ENCODE measurements at regions not wholly inside any gene's neighbourhood (a gene's known extent, or its start where the extent isn't known, plus 50 kb on each side); places are given as distances from the start of the nearest gene placed in this dataset.

DNA sequence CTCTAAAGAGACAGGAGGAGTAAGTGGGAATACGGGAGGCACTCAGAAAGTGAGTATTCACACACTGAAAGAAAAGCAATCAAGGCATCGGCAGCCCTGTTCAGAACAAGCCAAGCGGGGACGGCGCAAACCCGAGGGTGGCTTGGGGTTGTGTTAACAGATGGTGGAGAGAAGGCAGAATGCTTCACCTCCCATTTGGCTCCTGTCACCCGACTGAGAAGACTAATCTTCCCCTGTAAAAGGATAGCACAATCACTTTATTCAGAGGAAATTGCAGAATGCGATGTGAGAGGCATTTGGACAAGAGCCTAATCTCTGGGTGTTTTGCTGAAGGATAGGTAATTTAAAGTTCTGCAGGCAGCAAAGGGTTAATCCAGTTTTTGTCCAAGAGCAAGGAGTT is 119.3 kb upstream of the WSCD1 start:
- TF ChIP-seq POLR2A (IDR thresholded peaks at IDR 0.05), result no peak
- TF ChIP-seq, protein P1, sequence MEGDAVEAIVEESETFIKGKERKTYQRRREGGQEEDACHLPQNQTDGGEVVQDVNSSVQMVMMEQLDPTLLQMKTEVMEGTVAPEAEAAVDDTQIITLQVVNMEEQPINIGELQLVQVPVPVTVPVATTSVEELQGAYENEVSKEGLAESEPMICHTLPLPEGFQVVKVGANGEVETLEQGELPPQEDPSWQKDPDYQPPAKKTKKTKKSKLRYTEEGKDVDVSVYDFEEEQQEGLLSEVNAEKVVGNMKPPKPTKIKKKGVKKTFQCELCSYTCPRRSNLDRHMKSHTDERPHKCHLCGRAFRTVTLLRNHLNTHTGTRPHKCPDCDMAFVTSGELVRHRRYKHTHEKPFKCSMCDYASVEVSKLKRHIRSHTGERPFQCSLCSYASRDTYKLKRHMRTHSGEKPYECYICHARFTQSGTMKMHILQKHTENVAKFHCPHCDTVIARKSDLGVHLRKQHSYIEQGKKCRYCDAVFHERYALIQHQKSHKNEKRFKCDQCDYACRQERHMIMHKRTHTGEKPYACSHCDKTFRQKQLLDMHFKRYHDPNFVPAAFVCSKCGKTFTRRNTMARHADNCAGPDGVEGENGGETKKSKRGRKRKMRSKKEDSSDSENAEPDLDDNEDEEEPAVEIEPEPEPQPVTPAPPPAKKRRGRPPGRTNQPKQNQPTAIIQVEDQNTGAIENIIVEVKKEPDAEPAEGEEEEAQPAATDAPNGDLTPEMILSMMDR (IDR thresholded peaks at IDR 0.05), result no peak
